Neural crest cell (in vitro differentiated cells): ENCODE measurements at regions not wholly inside any gene's neighbourhood (a gene's known extent, or its start where the extent isn't known, plus 50 kb on each side); places are given as distances from the start of the nearest gene placed in this dataset.
"Not testable (repeated sequence)": the region's sequence is repeated elsewhere in the genome, so short reads cannot be mapped to it uniquely, and the experiment has no call there.

Experiments
- DNase-seq: peaks from one replicate; pipeline ENCODE4 v3.0.0; 2021; ENCODE audit warnings: low read depth, mixed read lengths, low spot score
- H3K27ac Mint-ChIP-seq: one replicate; pipeline ENCODE4 v1.8.0; 2021; ENCODE audit warnings: mild to moderate bottlenecking, mixed read lengths; ENCODE audit not compliant: unreplicated experiment
- H3K27me3 Mint-ChIP-seq: 2 replicates; pipeline ENCODE4 v1.8.0; 2021; ENCODE audit warnings: low read depth, mild to moderate bottlenecking, mixed read lengths
- H3K36me3 Mint-ChIP-seq: 2 replicates; pipeline ENCODE4 v1.8.0; 2021; ENCODE audit warnings: low read depth, mild to moderate bottlenecking, mixed read lengths
- H3K4me1 Mint-ChIP-seq: 2 replicates; pipeline ENCODE4 v1.8.0; 2021; ENCODE audit warnings: mixed read lengths
- H3K4me3 Mint-ChIP-seq: one replicate; pipeline ENCODE4 v1.8.0; 2021; ENCODE audit warnings: mild to moderate bottlenecking, mixed read lengths
- H3K9me3 Mint-ChIP-seq: 2 replicates; pipeline ENCODE4 v1.8.0; 2021; ENCODE audit warnings: mixed read lengths
- CTCF ChIP-seq: fragments of 200-600 bp; sonication (generic); conservative IDR thresholded peaks from 2 replicates; pipeline ENCODE4 v1.5.0; 2021; ENCODE audit warnings: antibody characterized with exemption, mild to moderate bottlenecking

DNA sequence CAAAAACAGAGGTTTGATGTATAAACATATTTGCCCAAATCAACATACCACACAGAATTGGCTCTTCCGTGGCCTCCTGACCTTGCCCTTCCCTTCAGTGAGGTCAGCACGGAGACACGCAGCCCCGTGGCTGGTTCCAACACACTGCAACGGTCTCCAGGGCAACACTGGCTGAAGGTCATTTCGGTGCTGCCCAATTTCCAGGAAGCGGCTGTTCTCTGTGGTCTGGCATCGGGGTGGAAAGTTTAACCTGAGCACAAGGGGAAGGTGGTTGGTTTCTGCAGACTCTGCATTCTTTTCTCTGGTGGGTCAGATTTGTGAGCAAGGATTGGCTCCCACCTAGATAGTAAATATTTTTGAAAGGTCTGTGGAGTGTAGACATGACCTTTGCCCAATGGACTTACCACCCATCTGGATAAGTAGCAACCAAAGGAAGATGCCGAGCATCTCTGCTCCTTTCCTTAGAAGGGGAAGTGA lies 177.6 kb upstream of the PHACTR1 start:
- Mint-ChIP-seq H3K4me3 (no peak overlapping the region), H3K36me3 (no peaks in the 10 kb centered on the region), H3K27me3 (no peaks in the 10 kb centered on the region), H3K27ac (no peak overlapping the region), H3K9me3 (no peaks in the 10 kb centered on the region), H3K4me1 (no peaks in the 10 kb centered on the region)
- no peak for TF ChIP-seq CTCF
- no peak for DNase-seq

- not testable (repeated sequence) for H3K9me3 Mint-ChIP-seq, H3K27me3 Mint-ChIP-seq
Measured at GRCh38 chr6:12542319-12543115, 174.1 kb upstream of the PHACTR1 start.

GRCh38 chr6:12543953-12544352 lies 172.6 kb upstream of the PHACTR1 start:
- no peaks in the 10 kb centered on the region for H3K27me3 Mint-ChIP-seq

More at GRCh38 chr6:12542319-12543115, 174.1 kb upstream of the PHACTR1 start:
- DNase-seq, H3K4me1 Mint-ChIP-seq, H3K4me3 Mint-ChIP-seq, H3K36me3 Mint-ChIP-seq, H3K27ac Mint-ChIP-seq: not testable (repeated sequence)

GRCh38 chr6:12544821-12545565 lies 171.6 kb upstream of the PHACTR1 start:
- no peak for DNase-seq
- TF ChIP-seq CTCF: no peak
- H3K27ac Mint-ChIP-seq: no peak overlapping the region

More at GRCh38 chr6:12543953-12544352, 172.6 kb upstream of the PHACTR1 start:
- H3K4me1 Mint-ChIP-seq: no peaks in the 10 kb centered on the region
- peaks cover 6% of the 10 kb centered on the region for H3K9me3 Mint-ChIP-seq
- no peak for DNase-seq
- TF ChIP-seq CTCF: no peak
- no peak overlapping the region for H3K27ac Mint-ChIP-seq
- no peak overlapping the region for H3K4me3 Mint-ChIP-seq
- H3K36me3 Mint-ChIP-seq: no peaks in the 10 kb centered on the region

DNA sequence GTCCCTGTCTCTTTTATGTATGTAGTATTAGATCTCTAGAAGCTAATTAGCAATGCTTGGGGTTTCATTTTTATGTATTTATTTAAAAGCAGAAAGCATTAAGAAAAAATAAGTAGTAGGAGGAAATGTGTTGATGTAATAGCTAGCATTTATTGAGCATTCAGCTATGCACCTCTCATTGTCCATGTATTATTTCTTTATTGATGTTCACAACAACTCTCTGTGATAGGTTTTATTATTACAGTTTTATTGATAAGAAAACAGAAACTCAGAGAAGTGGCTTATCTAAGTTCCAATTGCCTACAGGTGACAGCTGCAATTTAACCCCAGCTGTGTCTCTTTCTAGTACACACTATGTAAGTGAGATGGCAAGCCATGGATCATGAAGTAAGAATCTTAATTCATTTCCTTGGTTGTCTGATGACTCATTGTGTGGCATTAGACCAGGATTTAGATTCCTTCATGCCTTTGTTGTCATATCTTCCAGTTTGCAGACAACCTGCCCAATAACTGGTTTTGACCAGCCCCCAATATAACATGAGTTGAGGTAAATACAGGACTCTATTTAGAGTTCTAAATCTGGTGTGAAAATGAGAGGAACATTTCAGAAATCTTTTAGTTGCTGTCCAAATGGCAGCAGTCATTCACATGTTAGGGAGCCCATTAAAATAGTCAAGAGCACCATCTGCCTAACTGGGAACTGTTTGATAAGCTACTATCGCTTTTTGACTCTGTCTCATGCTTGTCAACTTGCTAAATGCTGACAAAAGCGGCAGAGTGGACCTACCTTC lies 170.8 kb upstream of the PHACTR1 start:
- Mint-ChIP-seq H3K27me3 (no peaks in the 10 kb centered on the region), H3K4me3 (no peak overlapping the region), H3K9me3 (peaks cover 6% of the 10 kb centered on the region), H3K27ac (no peak overlapping the region), H3K4me1 (no peaks in the 10 kb centered on the region), H3K36me3 (no peaks in the 10 kb centered on the region)
- DNase-seq: no peak
- no peak for TF ChIP-seq CTCF

More at GRCh38 chr6:12544821-12545565, 171.6 kb upstream of the PHACTR1 start:
- H3K9me3 Mint-ChIP-seq: peaks cover 6% of the 10 kb centered on the region
- no peaks in the 10 kb centered on the region for H3K27me3 Mint-ChIP-seq
- no peaks in the 10 kb centered on the region for H3K4me1 Mint-ChIP-seq
- H3K36me3 Mint-ChIP-seq: no peaks in the 10 kb centered on the region
- no peak overlapping the region for H3K4me3 Mint-ChIP-seq
